ENCODE measurements at regions not wholly inside any gene's neighbourhood (a gene's known extent, or its start where the extent isn't known, plus 50 kb on each side); places are given as distances from the start of the nearest gene placed in this dataset.

- TF ChIP-seq GABPA (IDR thresholded peaks at IDR 0.05; ENCODE audit: low read depth, low read length) (no peak), GABPA (CRISPR knock-in tag; IDR thresholded peaks at IDR 0.05; ENCODE audit: low read depth) (no peak), ZNF768 (CRISPR knock-in tag; IDR thresholded peaks at IDR 0.05) (no peak), NR1H2 (CRISPR knock-in tag; IDR thresholded peaks at IDR 0.05; ENCODE audit: borderline replicate concordance, low read depth) (no peak), CEBPZ (IDR thresholded peaks at IDR 0.05; ENCODE audit: low read length) (no peak), AKNA (CRISPR knock-in tag; IDR thresholded peaks at IDR 0.05; ENCODE audit: borderline replicate concordance) (no peak), ZNF326 (CRISPR knock-in tag; IDR thresholded peaks at IDR 0.05; ENCODE audit: borderline replicate concordance) (no peak), PHF21A (CRISPR knock-in tag; IDR thresholded peaks at IDR 0.05) (no peak), ZNF263 (CRISPR knock-in tag; IDR thresholded peaks at IDR 0.05) (peak; percentile 49; the same call in 1 of the 2 replicates), AGO2 (optimal IDR thresholded peaks at IDR 0.05; ENCODE audit: low read depth, low read length) (no peak), DZIP1 (CRISPR knock-in tag; IDR thresholded peaks at IDR 0.05) (no peak), NFATC3 (CRISPR knock-in tag; IDR thresholded peaks at IDR 0.05) (no peak), PPARG (CRISPR knock-in tag; conservative IDR thresholded peaks at IDR 0.05) (no peak), SYNCRIP (IDR thresholded peaks at IDR 0.05; ENCODE audit: insufficient read depth, low read depth, low read length) (no peak), ZNF260 (CRISPR knock-in tag; IDR thresholded peaks at IDR 0.05; ENCODE audit: borderline replicate concordance, low read depth) (no peak), HMG20A (CRISPR knock-in tag; IDR thresholded peaks at IDR 0.05; ENCODE audit: borderline replicate concordance) (peak; percentile 25; the same call in 1 of the 2 replicates), MXD3 (CRISPR knock-in tag; IDR thresholded peaks at IDR 0.05) (no peak), SMAD1 (CRISPR knock-in tag; IDR thresholded peaks at IDR 0.05; ENCODE audit: borderline replicate concordance, low read depth) (no peak), SMC3 (IDR thresholded peaks at IDR 0.05; ENCODE audit: low read length) (no peak)
Measured at GRCh38 chr15:39172380-39173281, 408.2 kb upstream of the THBS1 start (continued).
